Epithelial cell of proximal tubule (primary cell): ENCODE measurements at regions not wholly inside any gene's neighbourhood (a gene's known extent, or its start where the extent isn't known, plus 50 kb on each side); places are given as distances from the start of the nearest gene placed in this dataset.

ENCODE experiments used
- DNase-seq: peaks from one replicate; pipeline ENCODE4 v3.0.0-alpha.2; 2011; ENCODE audit warnings: low read depth
- H3K4me3 ChIP-seq: 2 replicates; pipeline ENCODE4 v1.5.1; 2011; ENCODE audit warnings: low read depth, mild to moderate bottlenecking, low read length
- TF ChIP-seq, protein P1 (sequence below): conservative IDR thresholded peaks from 2 replicates; pipeline ENCODE4 v1.5.1; 2012; ENCODE audit warnings: low read depth, mild to moderate bottlenecking, low read length

DNA sequence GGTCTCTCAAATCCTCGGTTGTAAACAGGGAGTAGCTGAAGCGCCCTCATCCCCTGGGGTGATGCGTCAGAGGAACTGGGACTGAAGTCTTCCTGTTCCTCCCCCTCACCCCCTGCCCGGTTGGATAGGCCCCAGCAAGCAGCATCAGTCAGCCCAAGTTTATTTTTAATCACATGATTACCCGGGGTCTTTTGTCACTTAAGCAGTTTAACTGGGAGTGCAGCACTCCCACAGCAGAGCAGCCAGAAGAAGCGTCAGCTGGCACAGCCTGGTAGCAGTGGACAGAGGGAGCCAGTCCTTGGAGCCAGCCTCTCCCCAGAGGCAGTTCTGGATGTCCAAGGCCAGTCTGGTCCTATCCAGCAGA lies 342.1 kb downstream of the CTTN start:
- TF ChIP-seq, protein P1, sequence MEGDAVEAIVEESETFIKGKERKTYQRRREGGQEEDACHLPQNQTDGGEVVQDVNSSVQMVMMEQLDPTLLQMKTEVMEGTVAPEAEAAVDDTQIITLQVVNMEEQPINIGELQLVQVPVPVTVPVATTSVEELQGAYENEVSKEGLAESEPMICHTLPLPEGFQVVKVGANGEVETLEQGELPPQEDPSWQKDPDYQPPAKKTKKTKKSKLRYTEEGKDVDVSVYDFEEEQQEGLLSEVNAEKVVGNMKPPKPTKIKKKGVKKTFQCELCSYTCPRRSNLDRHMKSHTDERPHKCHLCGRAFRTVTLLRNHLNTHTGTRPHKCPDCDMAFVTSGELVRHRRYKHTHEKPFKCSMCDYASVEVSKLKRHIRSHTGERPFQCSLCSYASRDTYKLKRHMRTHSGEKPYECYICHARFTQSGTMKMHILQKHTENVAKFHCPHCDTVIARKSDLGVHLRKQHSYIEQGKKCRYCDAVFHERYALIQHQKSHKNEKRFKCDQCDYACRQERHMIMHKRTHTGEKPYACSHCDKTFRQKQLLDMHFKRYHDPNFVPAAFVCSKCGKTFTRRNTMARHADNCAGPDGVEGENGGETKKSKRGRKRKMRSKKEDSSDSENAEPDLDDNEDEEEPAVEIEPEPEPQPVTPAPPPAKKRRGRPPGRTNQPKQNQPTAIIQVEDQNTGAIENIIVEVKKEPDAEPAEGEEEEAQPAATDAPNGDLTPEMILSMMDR, result no peak
- no peak overlapping the region for H3K4me3 ChIP-seq
- no peak for DNase-seq

DNA sequence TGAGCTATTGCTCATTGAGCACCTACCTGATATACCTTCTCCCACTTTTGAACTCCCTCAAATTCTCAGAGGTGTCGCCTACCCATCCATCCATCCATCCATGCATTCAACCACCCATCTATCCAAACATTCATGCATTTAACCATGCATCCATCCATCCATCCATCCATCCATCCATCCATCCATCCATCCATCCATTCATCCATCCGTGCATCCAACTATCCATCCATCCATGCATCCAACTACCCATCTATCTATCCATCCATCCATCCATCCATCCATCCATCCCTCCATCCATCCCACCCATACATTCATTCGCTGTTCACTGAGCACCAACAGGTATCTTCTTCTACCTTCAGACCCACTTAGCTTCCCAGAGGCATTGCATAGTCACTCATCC lies 342.8 kb downstream of the CTTN start:
- no peak overlapping the region for H3K4me3 ChIP-seq
- TF ChIP-seq, protein P1, result no peak
- DNase-seq, result no peak

DNA sequence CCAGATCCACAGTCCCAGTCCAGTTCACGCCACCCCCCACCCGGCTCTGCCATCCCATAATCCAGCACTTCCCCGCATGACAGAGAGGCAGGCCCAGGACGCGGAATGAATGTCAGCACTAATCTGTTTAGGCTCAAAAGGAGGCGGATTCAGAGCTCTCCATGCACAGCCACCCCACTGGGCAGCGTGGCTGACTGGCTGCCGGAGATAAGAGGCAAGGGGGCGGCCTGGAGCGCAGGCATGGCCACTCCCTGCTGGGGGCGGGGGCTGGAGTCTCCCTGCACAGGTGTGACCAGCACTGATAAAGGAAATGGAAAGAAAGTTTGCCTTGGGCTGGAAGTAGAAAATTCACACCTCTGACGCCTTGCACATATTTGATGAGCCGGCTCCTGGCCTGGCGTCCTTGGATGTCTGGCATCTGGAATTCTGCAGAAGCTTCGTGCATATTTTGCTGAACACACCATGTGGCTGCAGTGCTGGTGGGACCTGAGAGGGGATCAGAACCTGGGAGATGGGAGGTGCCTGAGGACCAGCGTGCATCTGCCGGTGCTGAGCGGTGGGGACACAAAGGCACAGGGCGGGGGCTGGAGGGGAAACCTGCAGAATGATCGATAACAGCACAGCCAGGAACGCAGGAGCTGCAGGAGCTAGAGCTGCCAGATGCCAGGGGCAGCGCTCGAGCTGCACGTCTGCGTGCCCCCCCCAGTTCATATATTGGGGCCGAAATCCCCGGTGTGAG lies 344.4 kb downstream of the CTTN start:
- TF ChIP-seq, protein P1, result no peak
- no peak for DNase-seq
- no peak overlapping the region for H3K4me3 ChIP-seq

DNA sequence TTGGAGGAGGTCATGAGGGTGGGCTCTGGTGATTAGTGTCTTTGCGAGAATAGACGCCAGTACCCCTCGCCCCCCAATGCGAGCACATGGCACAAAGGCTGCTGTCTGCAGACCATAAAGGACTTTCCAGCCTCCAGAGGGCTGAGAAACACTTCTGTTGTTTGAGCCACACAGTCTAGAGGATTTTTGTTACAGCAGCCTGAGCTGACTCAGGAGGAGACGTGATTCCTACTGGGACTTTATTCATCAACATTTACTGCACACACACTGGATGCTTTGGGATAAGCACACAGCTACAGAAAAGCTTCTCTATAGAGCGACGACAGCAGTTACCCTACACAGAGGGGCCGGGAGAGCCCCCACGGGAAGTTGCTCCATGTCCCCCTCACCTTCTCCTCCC lies 345.0 kb downstream of the CTTN start:
- no peak overlapping the region for H3K4me3 ChIP-seq
- TF ChIP-seq, protein P1, result no peak
- DNase-seq, result no peak

DNA sequence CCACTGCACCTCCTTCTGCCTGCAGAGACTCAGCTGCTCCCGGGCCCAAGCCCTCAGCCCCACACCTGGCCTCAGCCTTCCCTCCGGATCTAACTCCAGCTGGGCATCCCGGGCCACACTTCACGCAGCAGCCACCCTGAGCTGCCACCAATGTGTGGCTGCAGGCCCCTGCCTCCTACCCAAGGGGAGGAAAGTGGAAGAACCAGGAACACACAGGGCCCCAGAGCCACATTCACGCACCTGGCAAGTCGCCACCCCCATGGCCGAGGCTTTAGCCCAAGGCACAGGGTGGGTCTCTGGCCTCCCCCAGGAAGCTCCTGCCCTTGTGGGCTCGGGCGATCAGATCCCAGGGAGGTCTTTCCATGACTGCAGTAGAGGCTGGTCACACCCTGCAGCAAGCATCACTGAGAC lies 345.6 kb downstream of the CTTN start:
- TF ChIP-seq, protein P1, result no peak
- DNase-seq, result no peak

DNA sequence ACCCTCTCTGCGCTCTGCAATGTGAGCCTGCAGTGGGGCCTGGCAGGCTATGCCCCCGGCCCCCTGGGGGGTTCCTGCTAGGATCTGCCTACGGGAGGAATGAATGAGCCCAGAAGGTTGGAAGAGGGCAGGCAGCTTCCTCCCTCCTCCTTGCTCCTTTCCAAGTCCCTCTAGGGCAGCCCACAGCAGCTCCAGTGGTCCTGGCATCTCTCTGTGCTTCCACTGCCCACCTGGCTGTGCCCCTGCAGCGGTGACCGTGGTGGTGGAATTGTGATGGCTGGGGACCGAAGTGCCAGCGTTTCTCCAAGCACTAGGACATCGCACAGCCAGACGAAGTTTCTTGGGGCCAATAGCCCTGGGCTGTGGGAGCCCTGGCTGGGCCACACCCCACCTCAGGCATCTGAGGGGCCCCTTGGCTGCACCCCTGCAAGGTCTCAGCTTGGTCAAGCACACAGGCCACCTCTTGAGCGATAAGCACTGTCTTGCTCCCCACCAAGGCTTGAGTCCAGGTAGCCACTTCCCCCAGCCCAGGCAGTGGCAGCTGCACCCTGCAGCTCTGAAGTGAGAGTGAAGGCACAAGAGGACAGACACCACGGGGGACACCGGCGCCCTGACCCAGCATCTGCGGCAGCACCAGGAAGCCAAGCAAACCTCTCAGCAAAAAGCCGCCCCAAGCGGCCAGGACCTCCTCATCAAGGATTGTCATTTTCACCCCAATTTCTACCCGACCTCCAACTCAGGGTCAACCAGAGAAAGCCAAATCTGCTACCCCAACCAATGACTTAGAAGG lies 346.3 kb downstream of the CTTN start:
- TF ChIP-seq, protein P1, result no peak
- DNase-seq, result no peak
- no peak overlapping the region for H3K4me3 ChIP-seq

More for the DNA sequence above, 345.6 kb downstream of the CTTN start:
- H3K4me3 ChIP-seq, result no peak overlapping the region
